Fibroblast of lung (primary cell): ENCODE measurements at regions not wholly inside any gene's neighbourhood (a gene's known extent, or its start where the extent isn't known, plus 50 kb on each side); places are given as distances from the start of the nearest gene placed in this dataset.

Experiments used
- CTCF ChIP-seq, 2 donors: IDR thresholded peaks in 1 of 2; conservative IDR thresholded peaks in 1 of 2; 1 replicate in 1 of 2; 2 replicates in 1 of 2; pipeline ENCODE4 v1.5.1; 2011 to 2012; ENCODE audit warnings: low read length in 2 of 2, control low read depth in 1 of 2, inconsistent platforms in 1 of 2, low read depth in 1 of 2, mild to moderate bottlenecking in 1 of 2
- EZH2 ChIP-seq: IDR thresholded peaks from 2 replicates; pipeline ENCODE4 v1.5.1; 2012; ENCODE audit warnings: low read length, control low read depth, mild to moderate bottlenecking; ENCODE audit errors: missing control alignments

GRCh38 chr6:4374216-4374615 lies 238.8 kb upstream of the ECI2 start:
- TF ChIP-seq CTCF (conservative IDR thresholded peaks at IDR 0.05 in 1 of 2, IDR thresholded peaks at IDR 0.05 in 1 of 2; ENCODE audit: low read depth in 1 of 2, low read length in 2 of 2): no peak
- no peak for TF ChIP-seq EZH2
